Nephron (organoid): ENCODE measurements at regions not wholly inside any gene's neighbourhood (a gene's known extent, or its start where the extent isn't known, plus 50 kb on each side); places are given as distances from the start of the nearest gene placed in this dataset.
A peak's percentile ranks its signal among the peaks of the same experiment; 100 is the strongest.
"Not testable (repeated sequence)": the region's sequence is repeated elsewhere in the genome, so short reads cannot be mapped to it uniquely, and the experiment has no call there.

ENCODE experiments used
- H3K27ac Mint-ChIP-seq, 3 experiments: 2 replicates each; pipeline ENCODE4 v1.8.0; 2020; ENCODE audit warnings: mixed read lengths in 3 of 3, mild to moderate bottlenecking in 2 of 3, moderate library complexity in 1 of 3
- H3K27me3 Mint-ChIP-seq: 2 replicates; pipeline ENCODE4 v1.8.0; 2021; ENCODE audit warnings: low read depth, mild to moderate bottlenecking, moderate library complexity, mixed read lengths
- H3K36me3 Mint-ChIP-seq: 2 replicates; pipeline ENCODE4 v1.8.0; 2020; ENCODE audit warnings: low read depth, mixed read lengths
- H3K4me1 Mint-ChIP-seq: 2 replicates; pipeline ENCODE4 v1.8.0; 2020; ENCODE audit warnings: mixed read lengths
- H3K4me3 Mint-ChIP-seq, 3 experiments: 2 replicates each; pipeline ENCODE4 v1.8.0; 2020; ENCODE audit warnings: mild to moderate bottlenecking in 3 of 3, mixed read lengths in 3 of 3, moderate library complexity in 2 of 3
- H3K9me3 Mint-ChIP-seq: 2 replicates; pipeline ENCODE4 v1.8.0; 2020; ENCODE audit warnings: mixed read lengths
- CTCF ChIP-seq, 3 experiments: fragments of 200-600 bp; sonication (generic); IDR thresholded peaks; one replicate each; pipeline ENCODE4 v1.5.0; 2021; ENCODE audit warnings: antibody characterized with exemption in 3 of 3; ENCODE audit not compliant: unreplicated experiment in 3 of 3

DNA sequence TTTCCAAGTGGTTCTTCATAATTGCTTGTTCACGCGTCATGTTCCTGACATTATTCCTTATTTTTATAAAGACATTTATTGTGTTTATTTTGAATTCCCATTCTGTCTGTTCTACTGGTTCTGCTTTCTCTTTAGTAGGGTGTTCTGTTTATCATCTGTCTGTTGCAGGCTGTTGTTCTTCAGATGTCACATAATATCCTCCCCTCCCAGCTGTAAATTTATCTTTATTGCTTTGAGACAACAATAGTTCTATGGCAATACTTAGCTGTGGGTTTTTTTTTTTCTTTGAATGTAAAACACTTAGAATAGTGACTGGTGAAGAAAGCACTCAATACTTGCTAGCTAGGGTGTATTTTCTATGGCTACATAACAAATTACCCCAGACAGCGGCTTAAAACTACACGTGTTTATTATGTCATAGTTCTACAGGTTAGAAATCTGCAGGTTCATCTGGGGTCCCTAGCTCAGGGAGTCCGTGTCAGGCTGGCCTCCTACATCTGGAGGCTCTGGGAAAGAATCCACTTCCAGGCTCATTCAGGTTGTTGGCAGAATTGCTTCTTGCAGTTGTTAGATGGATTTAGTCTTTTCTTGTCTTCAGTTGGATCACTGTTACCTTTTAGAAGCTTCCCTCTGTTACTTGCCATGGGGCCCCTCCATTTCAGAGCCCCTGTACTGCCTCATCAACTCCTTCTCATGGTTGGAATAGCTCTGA, 63.4 kb upstream of the ENPEP start:
- H3K27me3 Mint-ChIP-seq = no peaks in the 10 kb centered on the region
- TF ChIP-seq CTCF (IDR thresholded peaks at IDR 0.05; ENCODE audit: unreplicated experiment in 3 of 3) = no peak
- peaks cover 43% of the 10 kb centered on the region for H3K4me1 Mint-ChIP-seq
- peak overlapping the region; percentile 96 to 98 (median 97) for H3K27ac Mint-ChIP-seq
- H3K36me3 Mint-ChIP-seq = peaks cover 35% of the 10 kb centered on the region
- H3K9me3 Mint-ChIP-seq = peaks cover 20% of the 10 kb centered on the region
- H3K4me3 Mint-ChIP-seq = peak overlapping the region; percentile 54 to 68 (median 68)

DNA sequence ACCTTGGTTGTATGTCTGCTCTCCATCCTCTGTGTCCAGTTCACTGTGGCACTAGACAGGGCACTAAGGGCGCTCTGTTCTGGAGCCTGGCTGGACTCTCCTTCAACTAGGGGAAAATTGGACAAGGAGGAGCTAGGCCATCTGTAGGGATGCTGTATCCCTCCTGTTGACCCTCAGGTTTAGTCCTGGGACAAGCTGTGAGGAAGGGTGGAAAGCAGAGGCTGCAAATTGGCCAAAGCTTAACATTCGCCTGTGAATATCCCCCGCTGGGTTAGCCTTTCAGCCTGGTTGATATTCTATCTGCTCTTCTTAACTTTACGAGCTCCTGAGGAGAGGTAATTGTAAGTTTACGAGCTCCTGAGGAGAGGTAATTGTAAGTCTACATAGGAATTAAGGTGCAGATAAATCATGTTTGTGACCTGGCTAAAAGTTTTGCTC, 64.4 kb upstream of the ENPEP start:
- H3K4me3 Mint-ChIP-seq = peak overlapping the region; percentile 84 to 85 (median 84)
- peaks cover 27% of the 10 kb centered on the region for H3K36me3 Mint-ChIP-seq
- no peaks in the 10 kb centered on the region for H3K27me3 Mint-ChIP-seq
- H3K9me3 Mint-ChIP-seq = peaks cover 16% of the 10 kb centered on the region
- peak overlapping the region; percentile 94 to 97 (median 96) for H3K27ac Mint-ChIP-seq
- H3K4me1 Mint-ChIP-seq = peaks cover 43% of the 10 kb centered on the region
- no peak for TF ChIP-seq CTCF (IDR thresholded peaks at IDR 0.05; ENCODE audit: unreplicated experiment in 3 of 3)

DNA sequence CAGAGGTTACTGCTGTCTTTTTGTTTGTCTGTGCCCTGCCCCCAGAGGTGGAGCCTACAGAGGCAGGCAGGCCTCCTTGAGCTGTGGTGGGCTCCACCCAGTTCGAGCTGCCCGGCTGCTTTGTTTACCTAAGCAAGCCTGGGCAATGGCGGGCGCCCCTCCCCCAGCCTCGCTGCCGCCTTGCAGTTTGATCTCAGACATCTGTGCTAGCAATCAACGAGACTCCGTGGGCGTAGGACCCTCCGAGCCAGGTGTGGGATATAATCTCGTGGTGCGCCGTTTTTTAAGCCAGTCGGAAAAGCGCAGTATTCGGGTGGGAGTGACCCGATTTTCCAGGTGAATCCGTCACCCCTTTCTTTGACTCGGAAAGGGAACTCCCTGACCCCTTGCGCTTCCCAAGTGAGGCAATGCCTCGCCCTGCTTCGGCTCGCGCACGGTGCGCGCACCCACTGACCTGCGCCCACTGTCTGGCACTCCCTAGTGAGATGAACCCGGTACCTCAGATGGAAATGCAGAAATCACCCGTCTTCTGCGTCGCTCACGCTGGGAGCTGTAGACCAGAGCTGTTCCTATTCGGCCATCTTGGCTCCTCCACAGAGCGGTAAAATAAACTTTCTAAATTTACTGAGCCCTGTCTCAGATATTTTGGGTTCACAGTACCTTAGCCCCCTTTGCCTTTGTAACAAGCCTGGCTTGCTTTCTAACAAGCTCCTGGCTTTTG, 64.9 kb upstream of the ENPEP start:
- Mint-ChIP-seq H3K4me3 (peak overlapping the region; percentile 84 to 85 (median 84)), H3K36me3 (peaks cover 25% of the 10 kb centered on the region), H3K4me1 (peaks cover 43% of the 10 kb centered on the region), H3K9me3 (peaks cover 15% of the 10 kb centered on the region), H3K27ac (peak overlapping the region; percentile 94 to 97 (median 96))
- H3K27me3 Mint-ChIP-seq = not testable (repeated sequence)

GRCh38 chr4:110400086-110400485, 75.9 kb upstream of the ENPEP start:
- H3K9me3 Mint-ChIP-seq = peaks cover 14% of the 10 kb centered on the region
- peaks cover 5% of the 10 kb centered on the region for H3K4me1 Mint-ChIP-seq
- H3K36me3 Mint-ChIP-seq = peaks cover 3% of the 10 kb centered on the region
- TF ChIP-seq CTCF (IDR thresholded peaks at IDR 0.05; ENCODE audit: unreplicated experiment in 3 of 3) = no peak
- H3K4me3 Mint-ChIP-seq = no peak overlapping the region
- peaks cover 7% of the 10 kb centered on the region for H3K27me3 Mint-ChIP-seq
- H3K27ac Mint-ChIP-seq = no peak overlapping the region

GRCh38 chr4:110399046-110399445, 76.9 kb upstream of the ENPEP start:
- H3K27me3 Mint-ChIP-seq, H3K36me3 Mint-ChIP-seq, H3K9me3 Mint-ChIP-seq, H3K4me3 Mint-ChIP-seq, H3K4me1 Mint-ChIP-seq: not testable (repeated sequence)
- peak overlapping the region; percentile 90 to 95 (median 92) for H3K27ac Mint-ChIP-seq

GRCh38 chr4:110396963-110397362, 79.0 kb upstream of the ENPEP start:
- H3K27me3 Mint-ChIP-seq = no peaks in the 10 kb centered on the region
- TF ChIP-seq CTCF (IDR thresholded peaks at IDR 0.05; ENCODE audit: unreplicated experiment in 3 of 3) = no peak
- peaks cover 5% of the 10 kb centered on the region for H3K4me1 Mint-ChIP-seq
- no peaks in the 10 kb centered on the region for H3K9me3 Mint-ChIP-seq
- no peaks in the 10 kb centered on the region for H3K36me3 Mint-ChIP-seq
- H3K27ac Mint-ChIP-seq = peak overlapping the region in 1 of 3 experiments; percentile 95
- H3K4me3 Mint-ChIP-seq = no peak overlapping the region
